ENCODE measurements at regions not wholly inside any gene's neighbourhood (a gene's known extent, or its start where the extent isn't known, plus 50 kb on each side); places are given as distances from the start of the nearest gene placed in this dataset.

DNA sequence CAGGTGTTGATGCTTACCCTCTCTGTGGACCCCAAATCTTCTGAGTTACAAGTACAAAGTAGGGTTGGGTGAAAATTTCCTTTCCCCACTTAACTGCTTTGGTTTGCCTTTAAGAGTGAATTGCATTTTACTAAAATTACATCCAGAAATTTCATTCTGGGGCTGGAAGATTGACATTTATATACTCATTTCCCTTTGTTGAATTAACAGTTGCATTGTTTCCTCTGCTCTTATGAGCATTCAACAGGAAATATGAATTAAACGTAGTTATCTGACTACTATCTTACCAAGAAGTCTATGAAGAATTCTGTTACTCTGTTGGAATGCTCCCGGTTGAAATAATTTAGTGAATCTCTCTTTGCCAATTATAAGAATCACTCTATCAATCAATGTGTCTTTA lies 1231.1 kb upstream of the NXPH2 start:
- H3K27me3 ChIP-seq (replicated peaks; ENCODE audit: control insufficient read depth, insufficient read depth, low read length), result no peaks in the 10 kb centered on the region
- H3K9me3 ChIP-seq (ENCODE audit: control insufficient read depth, low read length), result no peaks in the 10 kb centered on the region
- no peak for DNase-seq (ENCODE audit: low read depth)
- no peak overlapping the region for H3K4me3 ChIP-seq (ENCODE audit: low read length)
- no peaks in the 10 kb centered on the region for H3K36me3 ChIP-seq (ENCODE audit: control insufficient read depth, insufficient read depth, low read length, severe bottlenecking)
- no peak overlapping the region for H3K9ac ChIP-seq (ENCODE audit: low read length)
- no peaks in the 10 kb centered on the region for H3K4me1 ChIP-seq (ENCODE audit: control insufficient read depth, insufficient read depth, low read length)

- H3K4me1 ChIP-seq (ENCODE audit: control insufficient read depth, insufficient read depth, low read length), result no peaks in the 10 kb centered on the region
- H3K9me3 ChIP-seq (ENCODE audit: control insufficient read depth, low read length), result no peaks in the 10 kb centered on the region
- no peaks in the 10 kb centered on the region for H3K27me3 ChIP-seq (replicated peaks; ENCODE audit: control insufficient read depth, insufficient read depth, low read length)
- H3K4me3 ChIP-seq (ENCODE audit: low read length), result no peak overlapping the region
- H3K9ac ChIP-seq (ENCODE audit: low read length), result no peak overlapping the region
- no peak for DNase-seq (ENCODE audit: low read depth)
- H3K36me3 ChIP-seq (ENCODE audit: control insufficient read depth, insufficient read depth, low read length, severe bottlenecking), result no peaks in the 10 kb centered on the region
Observed at GRCh38 chr2:140002110-140002509, 1221.9 kb upstream of the NXPH2 start.

- no peak overlapping the region for H3K4me3 ChIP-seq (ENCODE audit: low read length)
Observed at GRCh38 chr2:139992711-139993345, 1212.6 kb upstream of the NXPH2 start.

GRCh38 chr2:139992078-139992477 lies 1211.9 kb upstream of the NXPH2 start:
- H3K9me3 ChIP-seq (ENCODE audit: control insufficient read depth, low read length), result no peaks in the 10 kb centered on the region
- DNase-seq (ENCODE audit: low read depth), result no peak
- no peaks in the 10 kb centered on the region for H3K36me3 ChIP-seq (ENCODE audit: control insufficient read depth, insufficient read depth, low read length, severe bottlenecking)
- H3K4me3 ChIP-seq (ENCODE audit: low read length), result no peak overlapping the region
- no peaks in the 10 kb centered on the region for H3K27me3 ChIP-seq (replicated peaks; ENCODE audit: control insufficient read depth, insufficient read depth, low read length)
- no peaks in the 10 kb centered on the region for H3K4me1 ChIP-seq (ENCODE audit: control insufficient read depth, insufficient read depth, low read length)
- no peak overlapping the region for H3K9ac ChIP-seq (ENCODE audit: low read length)

More at GRCh38 chr2:139992711-139993345, 1212.6 kb upstream of the NXPH2 start:
- H3K4me1 ChIP-seq (ENCODE audit: control insufficient read depth, insufficient read depth, low read length), result no peaks in the 10 kb centered on the region
- H3K9ac ChIP-seq (ENCODE audit: low read length), result no peak overlapping the region
- no peaks in the 10 kb centered on the region for H3K27me3 ChIP-seq (replicated peaks; ENCODE audit: control insufficient read depth, insufficient read depth, low read length)
- DNase-seq (ENCODE audit: low read depth), result no peak
- no peaks in the 10 kb centered on the region for H3K9me3 ChIP-seq (ENCODE audit: control insufficient read depth, low read length)
- no peaks in the 10 kb centered on the region for H3K36me3 ChIP-seq (ENCODE audit: control insufficient read depth, insufficient read depth, low read length, severe bottlenecking)

DNA sequence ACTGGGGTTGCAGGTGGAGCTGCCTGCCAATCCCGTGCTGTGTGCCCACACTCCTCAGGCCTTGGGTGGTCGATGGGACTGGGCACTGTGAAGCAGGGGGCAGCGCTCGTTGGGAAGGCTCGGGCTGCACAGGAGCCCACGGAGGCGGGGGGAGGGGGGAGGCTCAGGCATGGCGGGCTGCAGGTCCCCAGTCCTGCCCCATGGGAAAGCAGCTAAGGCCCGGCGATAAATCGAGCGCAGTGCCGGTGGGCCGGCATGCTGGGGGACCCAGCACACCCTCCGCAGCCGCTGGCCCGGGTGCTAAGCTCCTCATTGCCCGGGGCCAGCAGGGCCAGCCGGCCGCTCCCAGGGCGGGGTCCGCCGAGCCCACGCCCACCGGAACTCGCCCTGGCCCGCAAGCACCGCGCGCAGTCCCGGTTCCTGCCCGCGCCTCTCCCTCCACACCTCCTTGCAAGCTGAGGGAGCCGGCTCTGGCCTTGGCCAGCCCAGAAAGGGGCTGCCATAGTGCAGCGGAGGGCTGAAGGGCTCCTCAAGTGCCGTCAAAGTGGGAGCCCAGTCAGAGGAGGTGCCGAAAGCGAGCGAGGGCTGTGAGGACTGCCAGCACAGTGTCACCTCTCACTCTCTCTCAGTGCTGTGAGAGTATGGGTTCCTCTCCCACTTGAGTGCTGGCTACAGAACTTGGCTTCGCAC lies 1210.6 kb upstream of the NXPH2 start:
- no peak for DNase-seq (ENCODE audit: low read depth)
- no peaks in the 10 kb centered on the region for H3K9me3 ChIP-seq (ENCODE audit: control insufficient read depth, low read length)

GRCh38 chr2:139969323-139969722 lies 1189.1 kb upstream of the NXPH2 start:
- no peaks in the 10 kb centered on the region for H3K27me3 ChIP-seq (replicated peaks; ENCODE audit: control insufficient read depth, insufficient read depth, low read length)
- no peak for DNase-seq (ENCODE audit: low read depth)
- no peak overlapping the region for H3K4me3 ChIP-seq (ENCODE audit: low read length)
- H3K4me1 ChIP-seq (ENCODE audit: control insufficient read depth, insufficient read depth, low read length), result no peaks in the 10 kb centered on the region
- no peaks in the 10 kb centered on the region for H3K36me3 ChIP-seq (ENCODE audit: control insufficient read depth, insufficient read depth, low read length, severe bottlenecking)
- H3K9ac ChIP-seq (ENCODE audit: low read length), result no peak overlapping the region
- H3K9me3 ChIP-seq (ENCODE audit: control insufficient read depth, low read length), result peaks cover 11% of the 10 kb centered on the region

More for the DNA sequence above, 1210.6 kb upstream of the NXPH2 start:
- no peak overlapping the region for H3K9ac ChIP-seq (ENCODE audit: low read length)
- no peaks in the 10 kb centered on the region for H3K36me3 ChIP-seq (ENCODE audit: control insufficient read depth, insufficient read depth, low read length, severe bottlenecking)
- no peak overlapping the region for H3K4me3 ChIP-seq (ENCODE audit: low read length)
- no peaks in the 10 kb centered on the region for H3K4me1 ChIP-seq (ENCODE audit: control insufficient read depth, insufficient read depth, low read length)
- no peaks in the 10 kb centered on the region for H3K27me3 ChIP-seq (replicated peaks; ENCODE audit: control insufficient read depth, insufficient read depth, low read length)

- no peak overlapping the region for H3K9ac ChIP-seq (ENCODE audit: low read length)
- no peaks in the 10 kb centered on the region for H3K4me1 ChIP-seq (ENCODE audit: control insufficient read depth, insufficient read depth, low read length)
- no peak for DNase-seq (ENCODE audit: low read depth)
- no peaks in the 10 kb centered on the region for H3K27me3 ChIP-seq (replicated peaks; ENCODE audit: control insufficient read depth, insufficient read depth, low read length)
- no peak overlapping the region for H3K4me3 ChIP-seq (ENCODE audit: low read length)
- H3K36me3 ChIP-seq (ENCODE audit: control insufficient read depth, insufficient read depth, low read length, severe bottlenecking), result no peaks in the 10 kb centered on the region
- peaks cover 4% of the 10 kb centered on the region for H3K9me3 ChIP-seq (ENCODE audit: control insufficient read depth, low read length)
Observed at GRCh38 chr2:139968588-139968987, 1188.4 kb upstream of the NXPH2 start.

DNA sequence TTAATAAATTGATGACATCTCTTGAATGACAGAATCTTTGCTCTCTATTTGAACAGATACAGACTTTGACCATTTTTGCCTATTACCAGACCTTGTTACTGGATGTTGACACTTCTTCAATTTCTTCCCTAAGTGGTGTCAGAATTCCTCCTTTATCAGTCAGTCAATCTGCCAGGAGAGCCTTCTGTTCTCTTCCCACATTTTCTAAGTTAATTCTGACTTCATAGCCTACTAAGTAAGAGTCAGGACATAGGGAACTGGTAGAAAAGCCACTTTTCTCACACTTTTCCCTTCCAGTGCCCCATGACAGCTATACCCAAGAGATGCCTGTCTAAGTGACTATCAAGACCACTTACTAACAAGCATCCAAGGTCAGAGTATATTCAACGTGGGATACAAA lies 1187.5 kb upstream of the NXPH2 start:
- Histone ChIP-seq H3K27me3 (replicated peaks; ENCODE audit: control insufficient read depth, insufficient read depth, low read length) (no peaks in the 10 kb centered on the region), H3K4me1 (ENCODE audit: control insufficient read depth, insufficient read depth, low read length) (no peaks in the 10 kb centered on the region), H3K4me3 (ENCODE audit: low read length) (no peak overlapping the region), H3K9me3 (ENCODE audit: control insufficient read depth, low read length) (no peaks in the 10 kb centered on the region), H3K9ac (ENCODE audit: low read length) (no peak overlapping the region), H3K36me3 (ENCODE audit: control insufficient read depth, insufficient read depth, low read length, severe bottlenecking) (no peaks in the 10 kb centered on the region)
- DNase-seq (ENCODE audit: low read depth), result no peak

- H3K9ac ChIP-seq (ENCODE audit: low read length), result no peak overlapping the region
- H3K36me3 ChIP-seq (ENCODE audit: control insufficient read depth, insufficient read depth, low read length, severe bottlenecking), result no peaks in the 10 kb centered on the region
- no peaks in the 10 kb centered on the region for H3K27me3 ChIP-seq (replicated peaks; ENCODE audit: control insufficient read depth, insufficient read depth, low read length)
- no peaks in the 10 kb centered on the region for H3K4me1 ChIP-seq (ENCODE audit: control insufficient read depth, insufficient read depth, low read length)
- H3K4me3 ChIP-seq (ENCODE audit: low read length), result no peak overlapping the region
- H3K9me3 ChIP-seq (ENCODE audit: control insufficient read depth, low read length), result no peaks in the 10 kb centered on the region
- no peak for DNase-seq (ENCODE audit: low read depth)
Observed at GRCh38 chr2:139964721-139965440, 1184.7 kb upstream of the NXPH2 start.

DNA sequence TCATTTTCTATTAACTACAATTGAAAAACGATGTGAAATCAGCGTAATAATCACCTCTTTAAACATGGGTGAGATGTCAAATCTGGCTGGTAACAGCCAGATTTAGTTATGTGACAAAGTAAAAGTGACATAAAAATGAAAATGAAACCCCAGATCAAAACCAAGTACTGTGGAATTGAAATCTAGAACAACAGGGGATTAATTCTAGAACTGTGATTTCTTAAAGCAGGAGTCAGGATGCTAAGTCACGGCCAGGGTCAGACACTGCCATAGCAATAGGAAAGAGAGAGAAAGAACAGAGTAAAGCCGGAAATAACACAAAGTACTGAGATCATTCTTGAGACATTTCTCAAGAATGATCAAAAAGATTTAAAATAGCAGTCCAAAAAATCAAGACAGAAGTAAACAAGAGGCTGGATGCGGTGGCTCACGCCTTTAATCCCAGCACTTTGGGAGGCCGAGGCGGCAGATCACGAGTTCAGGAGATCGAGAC lies 1183.7 kb upstream of the NXPH2 start:
- Histone ChIP-seq H3K9me3 (ENCODE audit: control insufficient read depth, low read length) (no peaks in the 10 kb centered on the region), H3K36me3 (ENCODE audit: control insufficient read depth, insufficient read depth, low read length, severe bottlenecking) (no peaks in the 10 kb centered on the region), H3K4me1 (ENCODE audit: control insufficient read depth, insufficient read depth, low read length) (no peaks in the 10 kb centered on the region), H3K4me3 (ENCODE audit: low read length) (no peak overlapping the region), H3K9ac (ENCODE audit: low read length) (no peak overlapping the region), H3K27me3 (replicated peaks; ENCODE audit: control insufficient read depth, insufficient read depth, low read length) (no peaks in the 10 kb centered on the region)
- no peak for DNase-seq (ENCODE audit: low read depth)

DNA sequence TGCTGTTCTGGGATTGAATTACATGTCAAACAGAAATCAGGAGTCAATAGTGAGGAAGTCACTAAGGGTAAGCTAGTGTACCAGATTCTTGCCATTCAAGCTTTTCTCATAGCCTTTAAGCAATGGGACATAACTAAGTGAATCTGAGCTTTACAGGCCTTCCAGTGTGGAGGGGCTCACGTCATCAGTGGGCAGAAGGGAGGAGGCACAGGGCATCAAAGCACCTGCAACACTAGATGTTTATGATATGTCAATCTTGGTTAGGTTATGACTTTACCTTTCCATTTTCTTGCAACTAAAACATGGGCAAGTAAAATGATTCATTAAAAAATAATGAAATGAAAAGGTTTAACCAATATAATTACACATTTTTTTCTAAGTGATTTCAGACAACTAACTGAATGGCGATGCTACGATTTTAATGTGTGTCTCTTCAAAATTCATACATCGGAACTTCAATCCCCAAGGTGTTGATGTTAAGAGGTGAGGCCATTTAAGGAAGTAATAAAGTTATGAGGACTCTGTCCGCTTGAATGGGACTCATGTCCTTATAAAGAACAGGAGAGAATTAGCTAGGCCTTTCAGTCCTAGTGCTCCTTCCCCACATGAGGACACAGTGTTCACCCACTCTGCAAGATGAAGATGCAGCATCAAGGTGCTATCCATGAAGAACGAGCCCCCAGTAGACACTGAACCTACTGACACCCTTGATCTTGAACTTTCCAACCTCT lies 1169.2 kb upstream of the NXPH2 start:
- H3K4me1 ChIP-seq (ENCODE audit: control insufficient read depth, insufficient read depth, low read length), result no peaks in the 10 kb centered on the region
- H3K9ac ChIP-seq (ENCODE audit: low read length), result no peak overlapping the region
- H3K27me3 ChIP-seq (replicated peaks; ENCODE audit: control insufficient read depth, insufficient read depth, low read length), result no peaks in the 10 kb centered on the region
- DNase-seq (ENCODE audit: low read depth), result no peak
- no peaks in the 10 kb centered on the region for H3K9me3 ChIP-seq (ENCODE audit: control insufficient read depth, low read length)
- H3K36me3 ChIP-seq (ENCODE audit: control insufficient read depth, insufficient read depth, low read length, severe bottlenecking), result no peaks in the 10 kb centered on the region
- H3K4me3 ChIP-seq (ENCODE audit: low read length), result no peak overlapping the region
